GM12878 (cell line): ENCODE measurements at regions not wholly inside any gene's neighbourhood (a gene's known extent, or its start where the extent isn't known, plus 50 kb on each side); places are given as distances from the start of the nearest gene placed in this dataset.

Experiments used
- ATAC-seq: fragments of 200-7000 bp; cut with Tn5 transposase; 3 replicates; pipeline ENCODE4 v1.9.1; 2020; ENCODE audit warnings: mild to moderate bottlenecking, moderate library complexity
- BruUV-seq: library from RNA; stranded (reverse); fragments of 400-500 nt; replicated peaks from 2 replicates; lab custom pipeline; 2021; lab: Mats Ljungman, UMichigan
- CTCF ChIA-PET: fragments of 300-600 bp; sonication (Branson Sonifier 250); formaldehyde crosslinking; extraction: SDS; loops from one replicate; lab custom pipeline; 2021; ENCODE audit warnings: inconsistent platforms; lab: Yijun Ruan, JAX
- POLR2A ChIA-PET: fragments of 350-600 bp; formaldehyde crosslinking; extraction: SDS; loops from one replicate; lab custom pipeline; 2021; ENCODE audit warnings: inconsistent platforms; lab: Charles Lee
- RAD21 ChIA-PET: fragments of 300-600 bp; sonication (Branson Sonifier 250); formaldehyde crosslinking; loops from one replicate; lab custom pipeline; 2023; ENCODE audit warnings: antibody characterized with exemption; ENCODE audit not compliant: unreplicated experiment; lab: Charles Lee
- SMC1A ChIA-PET: fragments of 300-600 bp; sonication (Branson Sonifier 250); formaldehyde crosslinking; loops from one replicate; lab custom pipeline; 2023; ENCODE audit not compliant: unreplicated experiment, uncharacterized antibody; lab: Charles Lee
- DNase-seq: peaks from one replicate; pipeline ENCODE4 v3.0.0-alpha.2; 2011; ENCODE audit warnings: low read depth, low spot score
- FAIRE-seq: peaks from 3 replicates; lab custom pipeline; 2011; peaks lifted over from hg19 to GRCh38; lab: Jason Lieb, UNC
- H2AFZ ChIP-seq: 2 replicates; pipeline ENCODE4 v1.6.0; 2011; ENCODE audit warnings: low read depth, low read length, control low read depth; ENCODE audit not compliant: control insufficient read depth
- H3K27ac ChIP-seq: 2 replicates; pipeline ENCODE4 v1.5.1; 2011; ENCODE audit warnings: control low read depth; ENCODE audit not compliant: control insufficient read depth, insufficient read depth
- H3K27me3 ChIP-seq, 2 experiments: replicated peaks in 1 of 2; 2 replicates each; pipeline versions ENCODE4 v1.6.0 to v1.6.1; 2011; ENCODE audit warnings: low read length in 1 of 2; ENCODE audit not compliant: control insufficient read depth in 2 of 2, insufficient read depth in 2 of 2
- H3K36me3 ChIP-seq, 2 experiments: 2 replicates each; pipeline ENCODE4 v1.5.1; 2011; ENCODE audit warnings: low read length in 1 of 2; ENCODE audit not compliant: control insufficient read depth in 2 of 2, insufficient read depth in 2 of 2
- H3K4me1 ChIP-seq: 2 replicates; pipeline ENCODE4 v1.6.1; 2011; ENCODE audit warnings: mild to moderate bottlenecking, low read length, moderate library complexity, mixed read lengths; ENCODE audit not compliant: control insufficient read depth, insufficient read depth
- H3K4me2 ChIP-seq: 2 replicates; pipeline ENCODE4 v1.6.0; 2011; ENCODE audit warnings: control low read depth; ENCODE audit not compliant: control insufficient read depth, insufficient read depth
- H3K4me3 ChIP-seq: fragments of 200-600 bp; sonication (generic); 2 replicates; pipeline ENCODE4 v1.5.1; 2016
- H3K79me2 ChIP-seq: 2 replicates; pipeline ENCODE4 v1.6.0; 2011; ENCODE audit warnings: low read length; ENCODE audit not compliant: control insufficient read depth, insufficient read depth
- H3K9ac ChIP-seq: 2 replicates; pipeline ENCODE4 v1.8.0; 2011; ENCODE audit warnings: low read length, control low read depth, mixed read lengths; ENCODE audit not compliant: control insufficient read depth, insufficient read depth
- H3K9me3 ChIP-seq: replicated peaks from 3 replicates; pipeline ENCODE4 v1.5.1; 2011; ENCODE audit warnings: mild to moderate bottlenecking, low read length; ENCODE audit not compliant: control insufficient read depth, insufficient read depth
- H4K20me1 ChIP-seq: 2 replicates; pipeline ENCODE4 v1.6.0; 2011; ENCODE audit not compliant: control insufficient read depth, insufficient read depth
- ETV6 ChIP-seq, 2 experiments: fragments of 450-650 bp in 1 of 2; IDR thresholded peaks in 1 of 2; conservative IDR thresholded peaks in 1 of 2; 2 replicates each; pipeline ENCODE4 v1.6.1; 2014; ENCODE audit warnings: antibody characterized with exemption in 1 of 2, borderline replicate concordance in 1 of 2, low read depth in 1 of 2, mild to moderate bottlenecking in 1 of 2, moderate library complexity in 1 of 2
- FOXK2 ChIP-seq: fragments of 450-650 bp; IDR thresholded peaks from 2 replicates; pipeline ENCODE4 v1.6.1; 2017; ENCODE audit warnings: mild to moderate bottlenecking, moderate library complexity
- HDGF ChIP-seq: fragments of 450-650 bp; IDR thresholded peaks from 2 replicates; pipeline ENCODE4 v1.6.1; 2016; ENCODE audit warnings: antibody characterized with exemption
- RBBP5 ChIP-seq: fragments of 200-600 bp; sonication (generic); conservative IDR thresholded peaks from 2 replicates; pipeline ENCODE4 v1.6.1; 2016
- RUNX3 ChIP-seq: IDR thresholded peaks from 2 replicates; pipeline ENCODE4 v1.6.1; 2012; ENCODE audit warnings: low read length, inconsistent platforms
- STAT3 ChIP-seq: IDR thresholded peaks from 2 replicates; pipeline ENCODE4 v1.6.1; 2011; ENCODE audit warnings: low read depth, low read length, improper control_type of control experiment
- SUPT20H ChIP-seq: IDR thresholded peaks from 2 replicates; pipeline ENCODE4 v1.6.1; 2011; ENCODE audit warnings: low read depth, mild to moderate bottlenecking, low read length, moderate library complexity, borderline replicate concordance; ENCODE audit not compliant: control insufficient read depth
- TCF12 ChIP-seq: IDR thresholded peaks from 2 replicates; pipeline ENCODE4 v1.6.1; 2011; ENCODE audit warnings: low read depth, mild to moderate bottlenecking, low read length
- YBX1 ChIP-seq: fragments of 450-650 bp; IDR thresholded peaks from 2 replicates; pipeline ENCODE4 v1.6.1; 2016; ENCODE audit warnings: antibody characterized with exemption
- whole genome bisulfite sequencing: methylation state at CpG from one replicate; pipeline ENCODE4 v1.1.6; 2016; ENCODE audit warnings: low lambda C conversion rate; ENCODE audit not compliant: insufficient replicate concordance, insufficient coverage; ENCODE audit errors: missing lambda C conversion rate; 5-methylcytosine and 5-hydroxymethylcytosine counted together
- in situ Hi-C: fragments of 300-500 bp; cut with MboI; formaldehyde crosslinking; loops from 9 replicates; pipeline ENCODE4 v1.14.3; 2018; ENCODE audit warnings: mixed read lengths
- intact Hi-C: fragments of 100-400 bp; cut with micrococcal nuclease; formaldehyde crosslinking; loops from one replicate; pipeline ENCODE4 v1.14.2; 2022; ENCODE audit not compliant: unreplicated experiment
- TF ChIP-seq, protein P1 (sequence below): fragments of 450-650 bp; IDR thresholded peaks from 2 replicates; pipeline ENCODE4 v1.6.1; 2017; ENCODE audit warnings: mild to moderate bottlenecking, moderate library complexity

DNA sequence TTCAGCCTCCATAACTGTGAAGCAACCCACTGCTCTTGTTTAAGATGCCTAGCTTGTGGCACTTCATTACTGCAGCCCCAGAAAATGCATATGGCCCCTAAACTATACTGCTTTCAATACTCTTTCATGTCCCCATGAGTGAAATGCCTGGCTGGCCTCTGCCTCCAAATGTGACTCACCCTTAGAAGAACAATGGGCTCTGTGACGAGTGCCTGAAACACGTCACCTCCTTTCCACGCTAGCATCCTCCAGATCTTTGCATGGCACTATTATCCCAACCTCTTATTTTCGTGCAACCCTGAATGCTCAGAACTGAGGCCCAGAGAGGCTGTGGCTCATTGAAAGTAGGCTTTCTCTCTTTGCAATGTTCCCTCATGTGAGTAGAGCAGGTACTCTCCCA, 233.1 kb downstream of the CBLN1 start:
- 0% methylated on average over 4 of the region's 4 CpGs for WGBS
- ATAC-seq (no peak), FAIRE-seq (no peak), DNase-seq (no peak)
- RAD21 ChIA-PET, result no interaction called here
- in situ Hi-C loops (no loop called here), intact Hi-C loops (no loop called here)
- Histone ChIP-seq H3K27ac (no peak overlapping the region), H4K20me1 (no peaks in the 10 kb centered on the region), H3K4me3 (no peak overlapping the region), H3K36me3 (no peaks in the 10 kb centered on the region), H3K9ac (no peak overlapping the region), H3K9me3 (no peaks in the 10 kb centered on the region), H3K27me3 (no peaks in the 10 kb centered on the region), H2AFZ (no peak overlapping the region), H3K4me2 (no peak overlapping the region), H3K79me2 (no peaks in the 10 kb centered on the region), H3K4me1 (no peaks in the 10 kb centered on the region)
- TF ChIP-seq TCF12, result no peak
- TF ChIP-seq SUPT20H, result no peak
- TF ChIP-seq HDGF, result no peak
- no peak for TF ChIP-seq STAT3
- no peak for TF ChIP-seq RBBP5
- TF ChIP-seq FOXK2, result no peak
- TF ChIP-seq RUNX3, result no peak
- TF ChIP-seq ETV6 (conservative IDR thresholded peaks at IDR 0.05 in 1 of 2, IDR thresholded peaks at IDR 0.05 in 1 of 2; ENCODE audit: borderline replicate concordance in 1 of 2, low read depth in 1 of 2), result no peak
- TF ChIP-seq, protein P1, sequence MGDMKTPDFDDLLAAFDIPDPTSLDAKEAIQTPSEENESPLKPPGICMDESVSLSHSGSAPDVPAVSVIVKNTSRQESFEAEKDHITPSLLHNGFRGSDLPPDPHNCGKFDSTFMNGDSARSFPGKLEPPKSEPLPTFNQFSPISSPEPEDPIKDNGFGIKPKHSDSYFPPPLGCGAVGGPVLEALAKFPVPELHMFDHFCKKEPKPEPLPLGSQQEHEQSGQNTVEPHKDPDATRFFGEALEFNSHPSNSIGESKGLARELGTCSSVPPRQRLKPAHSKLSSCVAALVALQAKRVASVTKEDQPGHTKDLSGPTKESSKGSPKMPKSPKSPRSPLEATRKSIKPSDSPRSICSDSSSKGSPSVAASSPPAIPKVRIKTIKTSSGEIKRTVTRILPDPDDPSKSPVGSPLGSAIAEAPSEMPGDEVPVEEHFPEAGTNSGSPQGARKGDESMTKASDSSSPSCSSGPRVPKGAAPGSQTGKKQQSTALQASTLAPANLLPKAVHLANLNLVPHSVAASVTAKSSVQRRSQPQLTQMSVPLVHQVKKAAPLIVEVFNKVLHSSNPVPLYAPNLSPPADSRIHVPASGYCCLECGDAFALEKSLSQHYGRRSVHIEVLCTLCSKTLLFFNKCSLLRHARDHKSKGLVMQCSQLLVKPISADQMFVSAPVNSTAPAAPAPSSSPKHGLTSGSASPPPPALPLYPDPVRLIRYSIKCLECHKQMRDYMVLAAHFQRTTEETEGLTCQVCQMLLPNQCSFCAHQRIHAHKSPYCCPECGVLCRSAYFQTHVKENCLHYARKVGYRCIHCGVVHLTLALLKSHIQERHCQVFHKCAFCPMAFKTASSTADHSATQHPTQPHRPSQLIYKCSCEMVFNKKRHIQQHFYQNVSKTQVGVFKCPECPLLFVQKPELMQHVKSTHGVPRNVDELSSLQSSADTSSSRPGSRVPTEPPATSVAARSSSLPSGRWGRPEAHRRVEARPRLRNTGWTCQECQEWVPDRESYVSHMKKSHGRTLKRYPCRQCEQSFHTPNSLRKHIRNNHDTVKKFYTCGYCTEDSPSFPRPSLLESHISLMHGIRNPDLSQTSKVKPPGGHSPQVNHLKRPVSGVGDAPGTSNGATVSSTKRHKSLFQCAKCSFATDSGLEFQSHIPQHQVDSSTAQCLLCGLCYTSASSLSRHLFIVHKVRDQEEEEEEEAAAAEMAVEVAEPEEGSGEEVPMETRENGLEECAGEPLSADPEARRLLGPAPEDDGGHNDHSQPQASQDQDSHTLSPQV, result no peak
- TF ChIP-seq YBX1, result no peak
- CTCF ChIA-PET, result no interaction called here
- BruUV-seq, result no TSS peak
- SMC1A ChIA-PET, result interaction anchor here (0.5 kb wide), 1 partner anchor 109 kb away, joined by 3 read pairs; no protein-coding TSS in a partner anchor
- POLR2A ChIA-PET, result no interaction called here
